Adrenal gland (tissue), 5 donors: ENCODE measurements at regions not wholly inside any gene's neighbourhood (a gene's known extent, or its start where the extent isn't known, plus 50 kb on each side); places are given as distances from the start of the nearest gene placed in this dataset.
"Not testable (repeated sequence)": the region's sequence is repeated elsewhere in the genome, so short reads cannot be mapped to it uniquely, and the experiment has no call there.

Experiments used
- POLR2A ChIP-seq, 2 donors: fragments of 450-650 bp; IDR thresholded peaks; one replicate each; pipeline ENCODE4 v1.6.1; 2017; ENCODE audit warnings: antibody characterized with exemption in 2 of 2, mild to moderate bottlenecking in 2 of 2, moderate library complexity in 1 of 2
- TF ChIP-seq, protein P1 (sequence below), 6 experiments: fragments of 450-650 bp in 4 of 6; fragments of 200-600 bp in 2 of 6; sonication (generic) in 1 of 6; IDR thresholded peaks; 1 replicate in 5 of 6; 2 replicates in 1 of 6; pipeline versions ENCODE4 v1.5.1 to v1.8.0; 2016 to 2021; ENCODE audit warnings: antibody characterized with exemption in 6 of 6, mild to moderate bottlenecking in 2 of 6, moderate library complexity in 1 of 6
- donor health status: DM: no; HTN: no; CAD: no.

DNA sequence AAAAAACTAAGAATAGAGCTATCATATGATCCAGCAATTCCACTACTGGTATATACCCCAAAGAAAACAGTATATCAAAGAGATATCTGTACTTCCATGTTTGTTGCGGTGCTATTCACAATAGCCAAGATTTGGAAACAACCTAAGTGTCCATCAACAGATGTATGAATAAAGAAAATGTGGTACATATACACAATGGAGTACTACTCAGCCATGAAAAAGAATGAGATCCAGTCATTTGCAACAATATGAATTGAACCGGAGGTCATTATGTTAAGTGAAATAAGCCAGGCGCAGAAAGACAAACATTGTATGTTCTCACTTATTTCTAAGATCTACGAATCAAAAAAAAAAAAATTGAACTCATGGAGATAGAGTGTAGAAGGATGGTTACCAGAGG is 97.8 kb upstream of the MMADHC start:
- TF ChIP-seq, protein P1, sequence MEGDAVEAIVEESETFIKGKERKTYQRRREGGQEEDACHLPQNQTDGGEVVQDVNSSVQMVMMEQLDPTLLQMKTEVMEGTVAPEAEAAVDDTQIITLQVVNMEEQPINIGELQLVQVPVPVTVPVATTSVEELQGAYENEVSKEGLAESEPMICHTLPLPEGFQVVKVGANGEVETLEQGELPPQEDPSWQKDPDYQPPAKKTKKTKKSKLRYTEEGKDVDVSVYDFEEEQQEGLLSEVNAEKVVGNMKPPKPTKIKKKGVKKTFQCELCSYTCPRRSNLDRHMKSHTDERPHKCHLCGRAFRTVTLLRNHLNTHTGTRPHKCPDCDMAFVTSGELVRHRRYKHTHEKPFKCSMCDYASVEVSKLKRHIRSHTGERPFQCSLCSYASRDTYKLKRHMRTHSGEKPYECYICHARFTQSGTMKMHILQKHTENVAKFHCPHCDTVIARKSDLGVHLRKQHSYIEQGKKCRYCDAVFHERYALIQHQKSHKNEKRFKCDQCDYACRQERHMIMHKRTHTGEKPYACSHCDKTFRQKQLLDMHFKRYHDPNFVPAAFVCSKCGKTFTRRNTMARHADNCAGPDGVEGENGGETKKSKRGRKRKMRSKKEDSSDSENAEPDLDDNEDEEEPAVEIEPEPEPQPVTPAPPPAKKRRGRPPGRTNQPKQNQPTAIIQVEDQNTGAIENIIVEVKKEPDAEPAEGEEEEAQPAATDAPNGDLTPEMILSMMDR (IDR thresholded peaks at IDR 0.05), result not testable (repeated sequence)
- not testable (repeated sequence) for TF ChIP-seq POLR2A (IDR thresholded peaks at IDR 0.05)
